ENCODE measurements at regions not wholly inside any gene's neighbourhood (a gene's known extent, or its start where the extent isn't known, plus 50 kb on each side); places are given as distances from the start of the nearest gene placed in this dataset.
"Not testable (repeated sequence)": the region's sequence is repeated elsewhere in the genome, so short reads cannot be mapped to it uniquely, and the experiment has no call there.

DNA sequence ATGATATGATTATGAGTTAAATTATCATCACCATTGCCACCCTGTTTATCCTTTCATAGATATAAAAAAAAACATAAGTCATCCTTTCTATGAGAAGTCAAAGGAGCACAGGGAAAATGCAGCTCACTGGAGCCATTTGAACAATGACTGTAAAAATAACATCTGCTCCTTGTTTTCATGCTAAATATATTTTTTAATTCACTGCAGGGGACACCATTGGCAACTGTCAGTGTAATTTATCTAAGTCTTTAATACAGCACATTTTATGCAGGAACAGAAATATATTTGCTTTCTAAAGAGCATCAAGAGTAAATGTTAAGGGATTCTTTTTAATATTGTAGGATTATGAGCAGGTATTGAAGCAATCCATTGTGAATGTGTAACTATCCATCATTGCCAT is 371.3 kb downstream of the ZBBX start:
- intact Hi-C loops (cut with DNase I): no loop called here
- no peaks in the 10 kb centered on the region for H3K4me1 ChIP-seq
- no peak overlapping the region for H3K27ac ChIP-seq
- TF ChIP-seq, protein P1, sequence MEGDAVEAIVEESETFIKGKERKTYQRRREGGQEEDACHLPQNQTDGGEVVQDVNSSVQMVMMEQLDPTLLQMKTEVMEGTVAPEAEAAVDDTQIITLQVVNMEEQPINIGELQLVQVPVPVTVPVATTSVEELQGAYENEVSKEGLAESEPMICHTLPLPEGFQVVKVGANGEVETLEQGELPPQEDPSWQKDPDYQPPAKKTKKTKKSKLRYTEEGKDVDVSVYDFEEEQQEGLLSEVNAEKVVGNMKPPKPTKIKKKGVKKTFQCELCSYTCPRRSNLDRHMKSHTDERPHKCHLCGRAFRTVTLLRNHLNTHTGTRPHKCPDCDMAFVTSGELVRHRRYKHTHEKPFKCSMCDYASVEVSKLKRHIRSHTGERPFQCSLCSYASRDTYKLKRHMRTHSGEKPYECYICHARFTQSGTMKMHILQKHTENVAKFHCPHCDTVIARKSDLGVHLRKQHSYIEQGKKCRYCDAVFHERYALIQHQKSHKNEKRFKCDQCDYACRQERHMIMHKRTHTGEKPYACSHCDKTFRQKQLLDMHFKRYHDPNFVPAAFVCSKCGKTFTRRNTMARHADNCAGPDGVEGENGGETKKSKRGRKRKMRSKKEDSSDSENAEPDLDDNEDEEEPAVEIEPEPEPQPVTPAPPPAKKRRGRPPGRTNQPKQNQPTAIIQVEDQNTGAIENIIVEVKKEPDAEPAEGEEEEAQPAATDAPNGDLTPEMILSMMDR (IDR thresholded peaks at IDR 0.05): no peak
- H3K27me3 ChIP-seq: no peaks in the 10 kb centered on the region
- no peaks in the 10 kb centered on the region for H3K36me3 ChIP-seq
- no peak for DNase-seq
- H3K9me3 ChIP-seq: no peaks in the 10 kb centered on the region
- no peak overlapping the region for H3K9ac ChIP-seq (ENCODE audit: low read depth in 2 of 2, low read length in 2 of 2)
- H3K4me3 ChIP-seq: no peak overlapping the region

DNA sequence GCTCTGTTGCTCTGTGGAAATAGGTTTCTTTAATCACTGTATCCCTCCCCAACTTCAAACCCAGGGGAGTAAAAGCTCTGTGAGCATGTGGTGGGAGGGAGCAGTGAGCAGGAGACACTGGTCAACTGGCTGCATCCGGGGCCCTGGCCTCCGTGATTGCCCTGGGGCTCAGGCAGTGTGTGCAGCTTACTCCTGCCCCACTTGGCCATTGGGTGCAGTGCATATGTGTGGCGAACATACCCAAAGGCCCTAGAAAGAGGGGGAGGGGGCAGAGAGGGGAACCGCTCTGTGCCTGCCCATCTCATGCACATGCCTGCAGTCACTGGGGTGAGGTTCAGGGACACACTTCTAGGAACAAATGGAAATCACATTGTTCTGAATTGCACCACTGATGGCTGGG is 378.7 kb downstream of the ZBBX start:
- Histone ChIP-seq H3K9ac (ENCODE audit: low read depth in 2 of 2, low read length in 2 of 2) (no peak overlapping the region), H3K27me3 (no peaks in the 10 kb centered on the region), H3K36me3 (no peaks in the 10 kb centered on the region), H3K9me3 (no peaks in the 10 kb centered on the region), H3K27ac (no peak overlapping the region), H3K4me3 (no peak overlapping the region), H3K4me1 (no peaks in the 10 kb centered on the region)
- TF ChIP-seq, protein P1 (IDR thresholded peaks at IDR 0.05): no peak
- no peak for DNase-seq
- intact Hi-C loops (cut with DNase I): no loop called here

DNA sequence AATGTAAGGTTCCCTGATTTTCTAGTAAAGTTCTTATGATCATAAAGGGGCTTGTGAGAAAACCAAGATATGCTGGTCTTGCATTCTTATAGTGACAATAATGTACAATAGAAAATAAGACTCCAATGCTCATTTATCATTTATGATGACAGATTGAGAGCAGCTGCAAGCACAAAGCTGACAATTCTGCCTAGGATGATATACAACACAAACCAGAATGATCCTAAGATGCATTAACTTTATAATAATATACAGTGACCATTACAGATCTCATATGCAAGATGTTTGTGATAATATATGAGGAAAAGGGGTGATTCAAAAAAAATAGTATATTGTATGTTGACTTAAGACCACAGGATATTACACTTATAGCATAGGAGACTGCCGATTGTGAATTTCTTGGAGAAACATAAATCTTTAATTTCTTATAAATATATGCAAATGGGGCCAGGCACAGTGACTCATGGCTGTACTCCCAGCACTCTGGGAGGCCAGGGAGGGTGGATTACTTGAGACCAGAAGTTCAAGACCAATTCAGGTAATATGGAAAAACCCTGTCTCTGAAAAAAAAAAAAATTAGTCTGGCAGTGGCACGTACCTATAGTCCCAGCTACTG is 387.0 kb downstream of the ZBBX start:
- intact Hi-C loops (cut with DNase I): no loop called here

DNA sequence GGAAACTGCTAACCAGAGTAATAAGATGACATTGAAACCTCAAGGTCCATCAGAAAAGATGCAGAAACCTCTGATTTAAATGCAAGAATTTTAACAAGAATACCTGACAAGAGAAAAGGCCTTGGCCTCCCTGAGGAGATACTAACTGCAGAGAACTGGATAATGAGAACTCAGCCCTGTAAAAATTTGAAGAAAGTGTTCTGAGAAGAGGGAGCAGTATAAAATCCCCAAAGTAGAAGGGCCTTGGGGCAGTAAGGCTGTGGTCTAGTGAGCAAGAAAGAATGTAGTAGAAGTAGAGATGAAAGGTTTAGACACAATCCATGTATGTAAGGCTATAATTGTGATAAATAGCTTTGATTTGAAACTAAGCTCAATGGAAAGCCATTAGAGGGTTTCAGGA is 394.1 kb downstream of the ZBBX start:
- Histone ChIP-seq H3K9me3 (no peaks in the 10 kb centered on the region), H3K36me3 (no peaks in the 10 kb centered on the region), H3K4me1 (no peaks in the 10 kb centered on the region), H3K27me3 (no peaks in the 10 kb centered on the region), H3K27ac (no peak overlapping the region), H3K9ac (ENCODE audit: low read depth in 2 of 2, low read length in 2 of 2) (no peak overlapping the region), H3K4me3 (no peak overlapping the region)
- no peak for DNase-seq
- intact Hi-C loops (cut with DNase I): no loop called here
- TF ChIP-seq, protein P1 (IDR thresholded peaks at IDR 0.05): no peak

More for the DNA sequence above, 387.0 kb downstream of the ZBBX start:
- Histone ChIP-seq H3K9ac (ENCODE audit: low read depth in 2 of 2, low read length in 2 of 2) (no peak overlapping the region), H3K4me1 (no peaks in the 10 kb centered on the region), H3K9me3 (no peaks in the 10 kb centered on the region), H3K4me3 (no peak overlapping the region), H3K36me3 (no peaks in the 10 kb centered on the region), H3K27ac (no peak overlapping the region), H3K27me3 (no peaks in the 10 kb centered on the region)
- DNase-seq: no peak
- TF ChIP-seq, protein P1 (IDR thresholded peaks at IDR 0.05): no peak

DNA sequence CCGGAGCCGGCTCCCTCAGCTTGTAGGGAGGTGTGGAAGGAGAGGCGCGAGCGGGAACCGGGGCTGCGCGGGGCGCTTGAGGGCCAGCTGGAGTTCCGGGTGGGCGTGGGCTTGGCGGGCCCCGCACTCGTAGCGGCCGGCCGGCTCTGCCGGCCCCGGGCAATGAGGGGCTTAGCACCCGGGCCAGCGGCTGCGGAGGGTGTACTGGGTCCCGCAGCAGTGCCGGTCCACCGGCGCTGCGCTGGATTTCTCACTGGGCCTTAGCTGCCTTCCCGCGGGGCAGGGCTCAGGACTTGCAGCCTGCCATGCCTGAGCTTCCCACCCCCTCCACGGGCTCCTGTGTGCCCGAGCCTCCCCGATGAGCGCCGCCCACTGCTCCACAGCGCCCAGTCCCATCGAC is 404.3 kb downstream of the ZBBX start:
- H3K36me3 ChIP-seq; DNase-seq; H3K4me1 ChIP-seq; H3K27me3 ChIP-seq; H3K4me3 ChIP-seq; H3K9me3 ChIP-seq; intact Hi-C loops (cut with DNase I); H3K9ac ChIP-seq (ENCODE audit: low read depth in 2 of 2, low read length in 2 of 2); H3K27ac ChIP-seq: not testable (repeated sequence)

DNA sequence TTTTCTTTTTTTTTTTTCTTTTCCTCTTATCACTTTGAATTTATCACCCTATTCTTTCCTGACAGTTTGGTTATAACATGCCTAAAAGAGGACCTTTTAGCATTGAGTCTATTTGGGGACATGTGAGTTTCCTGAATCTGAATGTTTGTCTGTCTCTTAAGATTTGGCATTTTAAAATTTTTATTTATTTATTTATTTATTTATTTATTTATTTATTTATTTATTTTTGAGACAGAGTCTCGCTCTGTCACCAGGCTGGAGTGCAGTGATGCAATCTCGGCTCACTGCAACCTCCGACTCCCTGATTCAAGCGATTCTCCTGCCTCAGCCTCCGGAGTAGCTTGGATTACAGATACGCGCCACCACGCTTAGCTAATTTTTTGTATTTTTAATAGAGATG is 412.4 kb downstream of the ZBBX start:
- H3K9me3 ChIP-seq; H3K4me3 ChIP-seq; H3K36me3 ChIP-seq; intact Hi-C loops (cut with DNase I); H3K9ac ChIP-seq (ENCODE audit: low read depth in 2 of 2, low read length in 2 of 2); H3K27ac ChIP-seq; DNase-seq; H3K4me1 ChIP-seq; H3K27me3 ChIP-seq: not testable (repeated sequence)
